Superior temporal gyrus (tissue), 1 donor: ENCODE measurements at regions not wholly inside any gene's neighbourhood (a gene's known extent, or its start where the extent isn't known, plus 50 kb on each side); places are given as distances from the start of the nearest gene placed in this dataset.
"Not testable (repeated sequence)": the region's sequence is repeated elsewhere in the genome, so short reads cannot be mapped to it uniquely, and the experiment has no call there.

Source experiments
- DNase-seq: peaks from one replicate; pipeline ENCODE4 v3.0.0-alpha.2; 2016; ENCODE audit errors: extremely low spot score

DNA sequence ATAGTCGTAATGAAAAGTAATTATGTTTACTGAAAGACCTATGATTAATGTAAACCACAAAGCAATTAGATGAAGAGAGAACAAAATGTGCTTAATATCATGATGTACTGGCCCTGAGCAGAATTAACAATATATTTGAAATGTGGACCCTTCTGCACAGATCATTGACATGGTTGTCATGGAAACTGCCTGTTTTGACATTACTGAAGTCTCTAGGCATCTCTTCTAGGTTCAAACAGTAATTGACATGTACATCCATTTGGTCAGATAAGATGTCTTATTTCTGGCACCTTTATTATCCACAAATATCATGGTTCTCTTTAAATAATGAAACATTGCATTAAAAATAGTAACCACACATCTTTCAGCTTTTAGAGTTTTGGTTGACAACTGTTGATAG is 251.7 kb upstream of the GNPDA2 start:
- DNase-seq: no peak

DNA sequence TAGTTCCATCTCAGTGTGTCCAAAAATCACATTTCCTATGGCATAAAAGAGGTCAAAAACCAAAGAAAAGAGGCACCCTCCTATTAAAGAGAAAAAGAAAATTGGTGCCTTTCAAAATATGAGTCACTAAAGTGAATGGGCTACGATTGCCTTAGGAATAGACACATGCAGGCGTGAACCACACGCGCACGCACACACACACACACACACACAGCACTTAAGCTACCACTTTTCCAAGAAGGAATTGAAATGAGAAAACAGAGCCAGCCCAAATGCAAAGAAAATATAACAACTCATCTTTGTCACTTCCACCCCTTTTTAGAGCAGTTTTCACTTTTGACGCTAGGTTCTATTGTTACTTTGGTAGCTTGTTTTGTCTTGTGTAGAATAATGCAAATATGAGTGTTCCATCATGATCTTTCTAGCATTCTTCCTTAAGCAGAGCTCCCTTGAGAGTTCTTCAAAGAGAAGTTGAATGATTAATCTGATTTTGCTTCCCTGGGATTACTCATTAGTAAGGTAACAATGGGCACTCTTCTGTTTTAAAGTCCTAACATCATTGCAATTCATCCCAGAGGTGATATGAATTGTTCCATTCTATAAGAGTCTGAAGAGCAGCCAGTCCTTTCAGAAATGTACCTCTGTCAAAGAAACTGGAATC is 239.2 kb upstream of the GNPDA2 start:
- no peak for DNase-seq

DNA sequence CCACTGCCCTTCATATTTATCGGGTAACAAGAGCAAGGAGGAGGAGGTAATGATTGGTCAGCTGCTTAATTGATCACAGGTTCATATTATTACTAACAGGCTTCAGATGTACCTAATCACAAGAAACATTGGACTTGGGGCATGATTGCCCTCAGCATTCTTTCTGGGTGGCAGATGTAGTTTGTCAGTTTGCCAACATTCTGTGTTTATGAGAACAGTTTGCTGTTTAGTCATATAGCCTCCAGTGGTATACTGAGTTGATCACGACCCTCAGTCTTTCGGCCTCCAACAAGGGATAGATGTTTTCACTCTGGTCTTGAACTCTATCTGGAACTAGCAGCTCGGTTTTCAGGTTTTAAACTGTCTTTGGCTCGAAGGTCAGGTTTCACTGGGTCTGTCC is 237.7 kb upstream of the GNPDA2 start:
- DNase-seq: not testable (repeated sequence)

DNA sequence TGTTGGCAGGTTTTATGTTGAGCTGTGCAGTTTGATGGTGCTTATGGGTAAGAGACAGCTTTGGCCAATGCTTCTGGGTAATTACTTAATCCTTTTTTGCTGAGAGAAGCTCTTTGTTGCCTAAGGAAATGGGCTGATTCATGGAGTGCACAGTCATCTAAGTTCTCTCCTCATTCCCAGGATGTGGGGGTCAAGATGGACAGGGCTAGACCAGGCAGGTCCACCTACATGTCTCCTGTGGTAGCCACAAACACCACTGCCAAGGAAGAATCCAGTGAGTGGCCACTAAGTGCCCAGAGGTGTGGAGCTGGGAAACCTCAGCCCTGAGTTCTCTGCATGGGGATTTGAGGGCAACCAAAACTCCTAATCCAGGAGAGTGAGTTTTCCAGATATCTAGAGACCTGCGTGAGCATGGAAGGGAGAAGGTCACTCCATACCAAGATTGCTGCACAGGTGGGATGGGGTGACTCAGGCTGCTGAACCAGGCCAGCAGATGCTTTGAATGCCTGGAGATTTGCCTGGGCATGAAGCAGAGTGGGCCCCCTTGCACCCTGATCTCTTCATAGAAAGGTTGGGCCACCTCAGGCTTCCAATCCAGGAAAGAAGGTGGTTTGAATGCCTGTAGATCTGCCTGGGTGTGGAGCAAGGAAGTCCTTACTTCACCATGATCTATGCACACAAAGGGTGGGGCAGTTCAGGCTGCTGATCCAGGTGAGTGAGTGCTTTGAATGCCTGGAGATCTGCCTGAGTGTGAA is 234.8 kb upstream of the GNPDA2 start:
- no peak for DNase-seq

DNA sequence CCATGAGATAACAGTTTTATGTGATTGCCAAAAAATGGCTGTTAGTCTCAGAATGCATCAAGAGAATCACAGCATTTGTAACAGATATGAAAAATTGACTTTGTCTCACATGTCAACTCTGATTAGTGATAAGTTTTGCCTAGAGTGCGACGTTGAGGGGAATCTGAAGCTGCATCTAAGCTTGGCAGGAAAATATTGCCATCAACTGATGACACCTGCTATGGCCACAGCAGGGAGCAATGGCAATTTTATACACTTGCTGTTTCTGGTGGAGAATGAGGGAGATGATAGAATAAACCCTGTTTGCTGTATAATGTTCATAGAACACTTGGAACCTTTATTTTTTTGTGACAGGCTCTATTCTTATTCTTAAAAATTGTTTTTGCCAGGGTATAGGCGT is 205.4 kb upstream of the GNPDA2 start:
- DNase-seq: no peak

DNA sequence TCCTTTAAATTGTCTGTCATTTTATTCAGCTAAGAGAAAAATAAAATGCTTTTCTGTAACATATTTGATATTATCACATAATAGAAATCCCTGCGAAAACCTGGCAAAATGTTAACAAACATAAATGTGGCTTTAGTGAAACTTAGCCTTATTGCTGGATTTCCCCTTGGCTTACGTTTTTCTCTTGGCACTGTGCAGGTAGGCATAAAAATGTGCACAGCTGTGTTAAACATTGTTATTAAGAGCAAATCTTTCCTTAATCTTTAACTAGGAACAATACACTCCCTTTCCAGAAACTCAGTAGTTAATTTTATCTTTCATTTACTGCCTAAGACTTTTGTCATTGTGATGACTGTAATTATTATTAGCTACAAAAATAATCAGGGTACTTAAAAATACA is 202.4 kb upstream of the GNPDA2 start:
- no peak for DNase-seq

DNA sequence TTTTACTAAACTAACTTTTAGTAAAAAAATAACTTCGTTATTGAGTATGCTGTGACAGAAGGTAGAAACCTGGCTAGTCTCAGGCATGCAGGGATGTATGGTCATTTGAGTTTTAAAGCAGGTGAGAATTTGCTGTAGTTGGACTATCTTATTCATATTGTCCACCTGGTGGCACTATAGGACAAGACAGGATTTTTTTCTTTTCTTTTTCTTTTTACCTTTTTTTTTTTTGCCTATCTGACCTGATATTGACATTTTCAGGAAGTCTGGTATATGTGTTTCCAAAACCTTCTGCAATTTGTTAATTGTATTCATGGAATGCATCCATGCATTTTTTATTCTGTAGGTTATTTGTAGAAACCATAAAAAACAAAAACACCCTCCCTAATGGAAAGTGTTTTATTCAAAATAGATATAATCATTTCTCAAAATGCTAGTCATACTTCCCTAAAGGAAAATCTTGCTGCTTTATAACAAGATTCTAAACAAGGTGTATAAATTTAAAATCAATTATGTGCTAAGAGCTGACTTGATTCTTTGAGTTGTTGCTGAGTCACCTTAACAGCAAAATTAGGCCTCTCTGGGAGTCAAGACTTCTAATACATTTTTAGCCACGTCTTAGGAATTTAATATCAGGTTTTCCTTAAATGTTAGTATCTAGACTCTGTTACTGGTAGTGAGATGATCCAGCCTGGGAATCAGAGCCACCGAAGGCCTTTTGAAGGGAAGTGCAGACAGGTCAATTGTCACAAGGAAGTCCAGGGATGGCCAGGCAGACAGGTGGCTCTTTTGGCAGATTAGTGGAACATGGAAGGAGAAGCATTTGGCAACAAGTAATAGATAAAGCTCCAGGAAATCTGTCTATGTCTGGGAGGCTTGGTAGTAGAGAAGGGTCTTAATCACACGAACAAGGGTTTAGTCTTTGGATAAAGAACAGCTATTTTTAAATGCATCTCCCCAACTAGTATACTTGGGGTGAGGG is 201.3 kb upstream of the GNPDA2 start:
- peak; percentile 63 for DNase-seq

DNA sequence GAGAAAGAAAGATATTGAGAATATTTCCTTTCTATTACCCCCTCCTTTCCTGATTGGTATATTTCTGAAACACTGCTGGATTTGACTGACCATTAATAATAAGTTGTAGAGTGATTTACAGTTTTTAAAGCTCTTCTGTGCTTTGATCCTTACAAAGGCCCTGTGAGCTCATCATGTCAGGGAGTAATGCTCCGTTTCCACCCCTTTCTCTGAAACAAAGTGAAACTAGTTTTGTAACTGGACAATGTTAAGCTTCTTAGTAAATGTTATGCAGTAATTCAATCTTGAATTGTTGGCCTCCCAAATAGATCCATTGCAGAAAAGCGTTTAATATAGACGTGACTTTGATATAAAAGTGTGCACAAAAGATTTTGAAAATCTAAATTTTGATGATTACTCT is 190.1 kb upstream of the GNPDA2 start:
- no peak for DNase-seq

DNA sequence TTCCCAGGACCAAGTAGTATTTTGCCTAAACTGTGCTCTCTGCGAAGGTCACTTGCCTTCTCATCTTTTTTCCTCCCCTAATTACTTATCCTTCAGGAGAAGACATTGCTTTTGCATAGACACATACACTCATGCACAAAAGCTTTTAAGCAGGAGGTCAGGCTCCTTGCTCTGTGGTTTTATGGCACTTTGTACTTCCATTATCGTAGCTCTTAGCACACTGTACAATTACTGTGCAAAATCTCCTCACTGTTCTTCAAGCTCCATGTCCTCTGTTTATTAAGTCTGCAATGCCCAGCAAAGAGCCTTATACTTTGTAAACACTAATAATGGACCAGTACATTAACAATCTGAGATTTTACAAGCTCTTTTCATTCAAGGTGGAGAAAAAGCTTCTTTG is 188.4 kb upstream of the GNPDA2 start:
- DNase-seq: no peak

DNA sequence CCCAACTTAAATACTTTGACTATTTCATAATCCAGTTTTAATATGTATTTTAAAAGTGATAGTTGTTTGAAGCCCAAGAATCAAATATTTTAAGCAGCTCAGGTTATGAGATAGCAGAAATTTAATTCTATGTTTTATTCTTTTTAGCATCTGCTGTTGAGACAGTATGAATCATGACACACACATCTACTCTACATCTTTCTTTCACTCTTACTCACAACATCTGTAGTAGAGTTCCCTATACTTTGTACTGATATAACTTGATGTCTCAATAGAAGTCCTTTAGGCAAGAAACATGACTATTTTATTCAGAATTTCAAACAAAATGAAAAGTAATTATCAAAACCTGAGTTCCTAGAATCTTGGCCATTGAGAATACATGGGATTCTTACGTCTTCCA is 187.9 kb upstream of the GNPDA2 start:
- no peak for DNase-seq

DNA sequence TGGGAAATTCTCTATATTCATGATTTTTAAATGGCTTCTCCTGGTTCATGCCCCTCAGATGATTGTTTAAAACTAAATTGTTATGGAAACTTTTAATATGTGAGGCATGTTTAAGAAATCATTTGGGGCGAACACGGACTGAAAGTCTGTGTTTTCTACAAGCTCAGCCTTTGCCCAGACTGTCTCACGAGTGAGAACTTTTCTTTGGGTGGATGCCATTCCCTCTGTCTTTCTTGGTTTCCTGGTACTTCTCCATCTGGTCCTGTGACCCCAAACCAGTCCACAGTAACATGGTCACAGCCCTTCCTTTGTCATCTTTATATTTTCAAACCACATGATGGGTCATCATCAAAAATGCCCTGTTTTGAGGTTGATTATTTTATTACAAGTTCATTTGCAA is 186.6 kb upstream of the GNPDA2 start:
- no peak for DNase-seq

DNA sequence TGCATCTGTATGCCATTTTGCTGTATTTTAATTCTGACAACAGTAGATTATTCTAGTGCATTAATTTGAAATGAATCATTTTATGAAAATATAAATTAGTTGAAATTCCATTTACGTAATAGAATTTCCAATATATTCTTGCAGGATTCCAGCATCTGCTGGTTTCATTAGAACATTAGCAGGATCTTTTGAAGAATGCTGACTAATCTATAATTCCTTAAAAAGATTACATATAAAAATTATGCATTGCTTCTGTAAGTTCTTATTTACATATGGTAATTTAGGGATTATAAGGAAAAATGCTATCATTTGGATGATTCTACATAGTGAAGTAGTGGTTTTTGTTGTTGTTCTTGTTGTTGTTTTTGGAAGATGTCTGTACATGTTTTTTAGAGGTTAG is 182.2 kb upstream of the GNPDA2 start:
- no peak for DNase-seq

DNA sequence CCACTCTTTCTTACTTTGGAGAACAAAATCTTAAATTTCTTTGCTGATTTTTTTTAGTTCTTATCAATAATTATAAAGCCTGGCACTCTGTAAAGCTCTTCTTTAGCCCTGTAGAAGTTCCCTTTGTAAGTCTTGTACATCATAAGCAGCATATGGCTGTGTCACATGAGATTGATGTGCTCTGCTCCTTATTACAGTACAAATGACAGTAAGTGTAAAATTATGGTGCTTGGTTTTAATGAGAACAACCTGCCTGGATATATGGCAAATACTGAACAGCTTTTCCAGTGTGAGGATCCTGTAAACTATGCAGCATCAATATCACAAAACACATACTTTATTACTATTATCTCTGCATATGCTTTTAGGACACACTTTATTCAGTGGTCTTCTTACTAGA is 145.9 kb upstream of the GNPDA2 start:
- no peak for DNase-seq

DNA sequence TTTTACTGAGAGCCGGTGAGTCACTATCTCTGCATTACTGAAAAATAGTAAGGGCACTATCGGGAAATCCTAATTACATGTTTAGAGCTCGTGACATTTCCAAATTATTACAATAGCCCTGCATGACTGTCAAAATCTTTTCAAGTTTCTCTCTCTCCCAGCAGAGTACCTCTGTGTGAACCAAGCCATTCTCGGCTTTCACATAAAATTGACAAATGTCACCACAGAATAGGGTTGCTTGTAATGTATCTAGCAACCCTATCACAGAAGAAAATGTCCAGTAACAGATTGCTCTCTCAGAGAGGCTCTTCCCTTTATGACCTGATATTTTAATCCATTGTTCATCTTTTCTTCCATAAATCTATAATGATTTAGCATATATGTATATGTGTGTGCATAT is 144.8 kb upstream of the GNPDA2 start:
- DNase-seq: no peak

DNA sequence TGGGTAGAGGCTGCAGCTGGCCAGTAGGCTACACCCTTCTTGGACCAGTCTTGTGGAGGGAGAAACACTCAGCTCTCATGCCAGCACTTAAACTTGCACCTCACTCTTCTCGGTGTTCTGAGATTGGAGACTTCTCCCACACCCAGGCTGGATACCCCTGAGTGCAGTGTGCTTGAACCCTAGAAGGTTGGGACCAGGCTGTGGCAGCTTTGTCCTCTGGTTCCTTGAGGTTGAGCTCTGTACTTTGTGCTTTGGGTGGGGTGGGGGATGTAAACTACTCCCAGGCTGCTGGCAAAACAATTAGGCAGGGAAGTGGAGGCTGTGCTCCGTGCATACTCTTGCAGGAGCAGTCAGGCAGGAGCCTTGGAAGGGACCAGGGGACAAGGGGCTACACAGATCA is 143.6 kb upstream of the GNPDA2 start:
- DNase-seq: no peak

DNA sequence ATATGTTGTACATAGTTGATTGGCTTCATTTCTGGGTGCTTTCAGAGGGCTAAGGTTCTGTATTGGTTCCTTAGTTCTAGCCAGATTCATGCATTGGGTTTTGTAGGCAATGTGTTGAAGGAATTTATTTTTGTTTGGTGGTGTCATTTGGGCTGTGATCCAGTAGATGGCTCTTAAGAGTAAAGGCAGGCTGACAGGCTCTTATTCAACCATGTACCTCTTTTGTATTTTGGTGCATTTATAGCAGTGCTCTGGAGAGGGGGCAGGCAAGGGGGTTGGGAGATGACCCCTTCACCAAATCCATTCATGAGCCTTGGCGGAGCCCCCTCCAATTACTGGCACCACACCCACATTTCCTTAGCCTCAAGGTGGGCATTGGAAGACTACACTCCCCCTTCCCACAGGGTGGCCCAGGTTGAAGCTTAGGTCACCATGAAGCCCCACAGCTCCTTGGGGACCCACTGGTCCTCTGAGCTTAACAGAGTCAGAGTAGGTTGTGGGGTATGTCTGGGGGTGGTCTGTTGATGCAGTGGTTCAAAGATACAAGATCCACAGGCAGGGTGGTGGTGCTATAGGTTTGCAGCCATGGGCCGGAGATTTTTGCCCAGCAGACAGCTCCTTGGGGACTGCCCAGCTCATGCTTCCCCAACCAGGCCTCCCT is 143.0 kb upstream of the GNPDA2 start:
- no peak for DNase-seq

DNA sequence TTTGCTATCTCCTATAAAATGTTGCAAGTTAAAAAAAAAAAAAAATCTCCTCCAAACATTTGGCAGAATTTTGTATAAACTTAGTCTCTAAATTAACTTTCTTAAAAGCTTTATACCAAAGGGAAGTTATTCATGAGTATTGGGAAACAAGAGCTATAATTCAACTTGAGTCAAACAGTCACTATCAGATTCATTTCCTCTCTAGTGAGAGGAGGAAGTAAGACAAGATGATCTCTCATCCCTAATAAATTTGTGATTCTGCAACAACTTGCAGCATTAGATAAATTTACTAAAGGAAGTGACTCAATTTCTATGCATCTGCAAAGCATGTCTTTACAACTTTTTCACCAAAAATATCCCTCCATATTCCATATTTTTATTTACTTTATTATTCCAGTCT is 135.4 kb upstream of the GNPDA2 start:
- DNase-seq: no peak

DNA sequence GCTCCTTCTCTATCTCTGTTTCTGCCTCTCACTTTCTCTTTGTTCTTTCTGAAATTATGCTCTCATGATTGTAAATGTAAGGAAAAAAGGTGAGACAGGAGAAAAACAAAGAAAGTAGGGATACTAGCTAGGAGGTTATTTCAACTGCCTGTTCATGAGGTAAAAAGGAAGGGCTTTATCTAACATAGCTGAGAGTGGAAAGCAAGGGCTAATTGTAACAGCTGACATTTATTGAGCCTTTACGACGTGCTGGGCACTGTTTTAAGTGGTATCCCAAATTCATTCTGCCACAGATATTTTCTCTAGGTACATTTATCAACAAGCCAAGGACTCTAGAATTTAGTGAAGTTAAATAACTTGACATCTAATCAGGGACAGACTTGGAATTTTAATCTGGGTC is 133.1 kb upstream of the GNPDA2 start:
- DNase-seq: no peak

DNA sequence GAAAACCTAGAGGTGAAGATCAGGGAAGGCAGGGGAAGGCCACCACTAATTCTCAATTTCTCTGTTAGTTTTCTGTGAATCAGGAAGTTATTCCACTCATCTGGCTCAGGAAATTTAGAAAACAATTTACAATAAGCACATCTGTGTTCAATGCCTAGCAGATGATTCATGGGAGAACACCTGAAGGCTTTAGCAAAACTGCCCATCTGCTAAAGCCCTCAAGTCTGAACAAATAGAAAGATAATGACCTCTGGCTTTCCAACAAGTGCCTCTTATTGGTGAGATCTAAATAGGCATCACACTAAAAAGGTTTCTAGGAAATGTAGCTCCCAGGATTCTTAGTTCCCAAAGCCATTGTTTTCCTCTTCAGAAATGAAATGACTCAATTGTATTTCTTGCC is 122.1 kb upstream of the GNPDA2 start:
- DNase-seq: no peak

DNA sequence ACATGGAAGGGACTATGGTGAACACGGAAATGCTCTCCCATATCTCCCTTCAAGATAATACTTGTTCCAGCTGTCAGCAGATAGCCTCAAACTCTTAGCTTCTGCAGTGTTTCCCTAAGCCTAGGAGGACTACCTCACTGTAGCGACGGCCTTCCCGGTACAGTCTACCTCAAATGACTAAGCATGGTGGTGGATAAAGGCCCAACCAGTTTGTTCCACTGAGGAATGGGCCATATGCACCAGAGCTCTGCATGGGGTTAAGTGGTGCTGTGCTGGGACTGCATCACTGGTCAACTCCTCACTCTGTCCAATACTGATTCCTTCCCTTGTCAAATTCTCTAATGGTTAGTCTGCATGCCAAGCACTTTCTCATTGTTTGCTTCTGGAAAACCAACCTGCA is 119.6 kb upstream of the GNPDA2 start:
- DNase-seq: no peak

DNA sequence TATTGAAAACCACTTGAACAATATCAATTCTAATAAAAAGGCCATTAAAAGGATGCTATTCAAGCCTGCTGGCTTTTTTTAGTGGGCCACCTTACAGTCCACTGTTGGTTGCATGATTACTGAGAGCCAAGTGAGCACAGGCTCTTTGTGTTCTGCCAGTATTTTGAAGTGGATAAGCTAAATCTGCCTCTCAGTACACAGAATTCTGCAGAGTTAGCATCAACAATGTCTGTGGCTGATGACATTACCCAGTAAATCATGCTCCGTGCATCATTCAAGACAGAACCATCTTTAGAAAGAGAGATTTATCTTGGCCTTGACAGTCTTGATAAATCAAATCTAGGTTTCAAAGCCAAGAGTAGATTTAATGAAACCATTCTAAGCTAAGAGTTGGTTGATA is 119.0 kb upstream of the GNPDA2 start:
- no peak for DNase-seq

DNA sequence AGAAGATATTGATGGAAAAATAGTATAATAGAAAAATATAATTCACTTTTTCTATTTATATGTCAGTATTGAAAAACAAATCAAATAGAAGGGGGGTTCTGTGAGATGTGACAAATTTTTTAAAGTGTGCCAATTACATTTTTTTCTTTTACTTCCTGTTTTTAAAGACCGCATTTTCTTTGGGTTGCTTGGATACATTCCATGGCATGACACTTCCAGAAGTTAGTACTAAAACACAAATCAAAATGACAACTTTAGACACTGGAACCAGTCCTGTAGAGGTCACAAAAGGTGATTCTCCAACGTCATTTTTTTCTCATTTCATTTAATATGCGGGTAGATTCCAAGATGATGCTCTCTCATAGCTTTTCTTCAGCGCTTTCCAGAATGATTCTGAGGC is 116.2 kb upstream of the GNPDA2 start:
- DNase-seq: no peak
